ENCODE measurements at regions not wholly inside any gene's neighbourhood (a gene's known extent, or its start where the extent isn't known, plus 50 kb on each side); places are given as distances from the start of the nearest gene placed in this dataset.
"Not testable (repeated sequence)": the region's sequence is repeated elsewhere in the genome, so short reads cannot be mapped to it uniquely, and the experiment has no call there.

DNA sequence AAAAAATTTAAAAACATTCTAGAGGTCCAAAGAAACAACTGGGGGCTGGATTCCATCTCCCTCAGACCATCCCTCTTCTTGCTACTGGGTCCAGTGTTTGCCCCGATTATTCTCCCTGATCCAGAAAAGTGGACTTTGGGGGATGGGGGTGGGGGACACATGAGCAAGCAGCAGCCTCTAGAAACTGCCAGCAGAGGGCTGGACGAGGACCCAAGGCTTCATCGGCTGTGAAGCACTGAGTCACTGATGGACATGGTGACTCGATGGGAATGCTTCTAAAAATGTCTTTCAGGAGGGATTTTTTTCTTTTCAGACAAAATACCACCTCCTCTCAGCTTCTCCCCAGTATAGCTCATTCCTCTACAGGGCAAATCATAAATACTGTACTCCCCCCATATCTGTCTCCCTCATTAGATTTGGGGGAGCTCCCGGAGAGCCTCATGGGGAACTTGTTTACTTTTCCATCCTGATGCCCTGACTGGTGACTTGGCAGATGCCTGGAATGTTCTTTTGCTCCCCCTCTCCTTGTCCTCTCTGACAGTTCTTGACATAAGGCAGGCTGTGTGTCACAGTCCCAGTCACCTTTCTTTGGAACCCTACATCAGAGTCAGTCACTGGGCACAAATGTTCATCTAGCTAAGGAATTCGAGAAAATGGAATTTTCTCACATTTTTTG is 67.2 kb upstream of the STC2 start:
- peaks cover 27% of the 10 kb centered on the region for H3K4me1 ChIP-seq
- H3K9me3 ChIP-seq: peaks cover 24% of the 10 kb centered on the region
- no peak overlapping the region for H3K4me3 ChIP-seq
- no peak overlapping the region for H3K9ac ChIP-seq
- no peaks in the 10 kb centered on the region for H3K36me3 ChIP-seq
- no peaks in the 10 kb centered on the region for H3K27me3 ChIP-seq
- H3K27ac ChIP-seq: no peak overlapping the region
- H4K20me1 ChIP-seq: no peaks in the 10 kb centered on the region
- TF ChIP-seq Cebpa-rat (IDR thresholded peaks at IDR 0.05): no peak
- H3K4me2 ChIP-seq: no peak overlapping the region

GRCh38 chr5:173394701-173395100 is 66.5 kb upstream of the STC2 start:
- no peak for TF ChIP-seq Cebpa-rat (IDR thresholded peaks at IDR 0.05)
- H3K4me2 ChIP-seq: no peak overlapping the region
- H3K9ac ChIP-seq: no peak overlapping the region
- H3K27ac ChIP-seq: no peak overlapping the region
- H3K36me3 ChIP-seq: no peaks in the 10 kb centered on the region
- H3K4me1 ChIP-seq: peaks cover 27% of the 10 kb centered on the region
- peaks cover 24% of the 10 kb centered on the region for H3K9me3 ChIP-seq
- no peaks in the 10 kb centered on the region for H4K20me1 ChIP-seq
- no peaks in the 10 kb centered on the region for H3K27me3 ChIP-seq
- H3K4me3 ChIP-seq: no peak overlapping the region

DNA sequence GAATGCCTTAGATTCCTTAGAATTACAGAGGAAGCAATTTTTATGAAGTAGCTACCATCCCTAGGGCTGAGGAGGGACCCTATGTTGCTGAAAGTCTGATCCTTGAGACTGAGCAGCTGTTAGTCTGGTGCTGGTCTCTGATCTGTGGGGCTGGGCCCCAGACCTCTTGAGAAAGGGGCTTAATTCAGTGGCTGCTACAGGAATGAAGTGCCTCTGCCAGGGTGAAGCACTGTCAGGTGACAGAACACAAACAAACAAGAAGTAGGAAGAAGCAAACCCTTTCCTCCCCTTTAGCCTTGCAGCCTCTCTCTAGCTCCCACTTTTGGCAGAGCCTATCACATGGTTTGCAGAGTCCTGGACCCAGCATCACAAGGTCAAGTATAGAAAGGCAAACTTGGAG is 64.0 kb upstream of the STC2 start:
- Histone ChIP-seq H3K4me3 (no peak overlapping the region), H3K27me3 (no peaks in the 10 kb centered on the region), H3K36me3 (no peaks in the 10 kb centered on the region), H3K27ac (no peak overlapping the region), H3K9me3 (peaks cover 24% of the 10 kb centered on the region), H3K9ac (no peak overlapping the region), H3K4me1 (peaks cover 10% of the 10 kb centered on the region), H3K4me2 (no peak overlapping the region), H4K20me1 (no peaks in the 10 kb centered on the region)
- TF ChIP-seq Cebpa-rat (IDR thresholded peaks at IDR 0.05): no peak

- no peak overlapping the region for H3K4me3 ChIP-seq
- no peaks in the 10 kb centered on the region for H3K36me3 ChIP-seq
- H3K9ac ChIP-seq: no peak overlapping the region
- no peaks in the 10 kb centered on the region for H3K27me3 ChIP-seq
- H3K4me2 ChIP-seq: no peak overlapping the region
- TF ChIP-seq Cebpa-rat (IDR thresholded peaks at IDR 0.05): no peak
- no peaks in the 10 kb centered on the region for H4K20me1 ChIP-seq
- H3K27ac ChIP-seq: no peak overlapping the region
- H3K4me1 ChIP-seq: no peaks in the 10 kb centered on the region
- H3K9me3 ChIP-seq: peaks cover 24% of the 10 kb centered on the region
These were observed 62.8 kb upstream of the STC2 start for GRCh38 chr5:173391031-173391430.

DNA sequence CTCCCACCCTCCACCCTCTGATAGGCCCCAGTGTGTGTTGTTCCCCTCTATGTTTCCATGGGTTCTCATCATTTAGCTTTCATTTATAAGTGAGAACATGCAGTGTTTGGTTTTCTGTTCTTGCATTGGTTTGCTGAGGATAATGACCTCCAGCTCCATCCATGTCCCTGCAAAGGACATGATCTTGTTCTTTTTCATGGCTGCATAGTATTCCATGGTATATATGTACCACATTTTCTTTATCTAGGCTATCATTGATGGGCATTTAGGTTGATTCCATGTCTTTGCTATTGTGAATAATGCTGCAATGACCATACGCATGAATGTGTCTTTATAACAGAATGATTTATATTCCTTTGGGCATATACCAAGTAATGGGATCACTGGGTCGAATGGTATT is 59.1 kb upstream of the STC2 start:
- H3K27ac ChIP-seq, H3K4me1 ChIP-seq, H3K4me2 ChIP-seq, H3K36me3 ChIP-seq, H3K9me3 ChIP-seq, H4K20me1 ChIP-seq, H3K4me3 ChIP-seq, H3K27me3 ChIP-seq, H3K9ac ChIP-seq: not testable (repeated sequence)

- no peak overlapping the region for H3K9ac ChIP-seq
- no peaks in the 10 kb centered on the region for H4K20me1 ChIP-seq
- no peak overlapping the region for H3K4me3 ChIP-seq
- H3K4me2 ChIP-seq: no peak overlapping the region
- no peaks in the 10 kb centered on the region for H3K4me1 ChIP-seq
- H3K27ac ChIP-seq: no peak overlapping the region
- H3K27me3 ChIP-seq: no peaks in the 10 kb centered on the region
- TF ChIP-seq Cebpa-rat (IDR thresholded peaks at IDR 0.05): no peak
- H3K9me3 ChIP-seq: no peaks in the 10 kb centered on the region
- no peaks in the 10 kb centered on the region for H3K36me3 ChIP-seq
These were observed 57.7 kb upstream of the STC2 start for GRCh38 chr5:173385832-173386360.

- no peak overlapping the region for H3K4me3 ChIP-seq
- no peak overlapping the region for H3K9ac ChIP-seq
- H3K27ac ChIP-seq: no peak overlapping the region
- H3K9me3 ChIP-seq: no peaks in the 10 kb centered on the region
- no peak overlapping the region for H3K4me2 ChIP-seq
- H3K36me3 ChIP-seq: no peaks in the 10 kb centered on the region
- H3K4me1 ChIP-seq: no peaks in the 10 kb centered on the region
- TF ChIP-seq Cebpa-rat (IDR thresholded peaks at IDR 0.05): no peak
- no peaks in the 10 kb centered on the region for H4K20me1 ChIP-seq
- no peaks in the 10 kb centered on the region for H3K27me3 ChIP-seq
These were observed 55.5 kb upstream of the STC2 start for GRCh38 chr5:173383711-173384110.

DNA sequence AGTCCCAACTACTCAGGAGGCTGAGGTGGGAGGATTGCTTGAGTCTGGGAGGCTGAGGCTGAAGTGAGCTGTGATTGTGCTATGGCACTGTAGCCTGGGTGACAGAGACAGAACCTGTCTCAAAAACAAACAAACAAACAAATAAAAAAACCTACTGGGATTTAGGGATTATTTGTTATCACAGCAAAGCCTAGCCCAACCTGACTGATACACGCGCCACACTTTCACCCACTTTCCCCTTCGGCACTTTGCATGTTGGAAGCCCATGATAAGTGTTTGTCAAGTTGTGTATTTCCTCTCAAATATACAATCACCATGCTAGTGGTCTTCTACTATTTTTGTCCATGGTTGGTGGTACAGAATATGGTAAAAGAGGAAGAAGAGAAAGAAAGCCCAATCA is 50.5 kb upstream of the STC2 start:
- Histone ChIP-seq H3K9me3 (no peaks in the 10 kb centered on the region), H3K4me2 (no peak overlapping the region), H3K27ac (no peak overlapping the region), H3K4me1 (no peaks in the 10 kb centered on the region), H3K27me3 (no peaks in the 10 kb centered on the region), H4K20me1 (no peaks in the 10 kb centered on the region), H3K4me3 (no peak overlapping the region), H3K9ac (no peak overlapping the region), H3K36me3 (no peaks in the 10 kb centered on the region)
- no peak for TF ChIP-seq Cebpa-rat (IDR thresholded peaks at IDR 0.05)

Measured in BLaER1 (cell line).